GM12878 (cell line): ENCODE measurements at regions not wholly inside any gene's neighbourhood (a gene's known extent, or its start where the extent isn't known, plus 50 kb on each side); places are given as distances from the start of the nearest gene placed in this dataset.

Experiments
- ATAC-seq: fragments of 200-7000 bp; cut with Tn5 transposase; 3 replicates; pipeline ENCODE4 v1.9.1; 2020; ENCODE audit warnings: mild to moderate bottlenecking, moderate library complexity
- BruUV-seq: library from RNA; stranded (reverse); fragments of 400-500 nt; replicated peaks from 2 replicates; lab custom pipeline; 2021; lab: Mats Ljungman, UMichigan
- CTCF ChIA-PET: fragments of 300-600 bp; sonication (Branson Sonifier 250); formaldehyde crosslinking; extraction: SDS; loops from one replicate; lab custom pipeline; 2021; ENCODE audit warnings: inconsistent platforms; lab: Yijun Ruan, JAX
- POLR2A ChIA-PET: fragments of 350-600 bp; formaldehyde crosslinking; extraction: SDS; loops from one replicate; lab custom pipeline; 2021; ENCODE audit warnings: inconsistent platforms; lab: Charles Lee
- RAD21 ChIA-PET: fragments of 300-600 bp; sonication (Branson Sonifier 250); formaldehyde crosslinking; loops from one replicate; lab custom pipeline; 2023; ENCODE audit warnings: antibody characterized with exemption; ENCODE audit not compliant: unreplicated experiment; lab: Charles Lee
- SMC1A ChIA-PET: fragments of 300-600 bp; sonication (Branson Sonifier 250); formaldehyde crosslinking; loops from one replicate; lab custom pipeline; 2023; ENCODE audit not compliant: unreplicated experiment, uncharacterized antibody; lab: Charles Lee
- DNase-seq: peaks from one replicate; pipeline ENCODE4 v3.0.0-alpha.2; 2011; ENCODE audit warnings: low read depth, low spot score
- FAIRE-seq: peaks from 3 replicates; lab custom pipeline; 2011; peaks lifted over from hg19 to GRCh38; lab: Jason Lieb, UNC
- H2AFZ ChIP-seq: 2 replicates; pipeline ENCODE4 v1.6.0; 2011; ENCODE audit warnings: low read depth, low read length, control low read depth; ENCODE audit not compliant: control insufficient read depth
- H3K27ac ChIP-seq: 2 replicates; pipeline ENCODE4 v1.5.1; 2011; ENCODE audit warnings: control low read depth; ENCODE audit not compliant: control insufficient read depth, insufficient read depth
- H3K27me3 ChIP-seq, 2 experiments: replicated peaks in 1 of 2; 2 replicates each; pipeline versions ENCODE4 v1.6.0 to v1.6.1; 2011; ENCODE audit warnings: low read length in 1 of 2; ENCODE audit not compliant: control insufficient read depth in 2 of 2, insufficient read depth in 2 of 2
- H3K36me3 ChIP-seq, 2 experiments: 2 replicates each; pipeline ENCODE4 v1.5.1; 2011; ENCODE audit warnings: low read length in 1 of 2; ENCODE audit not compliant: control insufficient read depth in 2 of 2, insufficient read depth in 2 of 2
- H3K4me1 ChIP-seq: 2 replicates; pipeline ENCODE4 v1.6.1; 2011; ENCODE audit warnings: mild to moderate bottlenecking, low read length, moderate library complexity, mixed read lengths; ENCODE audit not compliant: control insufficient read depth, insufficient read depth
- H3K4me2 ChIP-seq: 2 replicates; pipeline ENCODE4 v1.6.0; 2011; ENCODE audit warnings: control low read depth; ENCODE audit not compliant: control insufficient read depth, insufficient read depth
- H3K4me3 ChIP-seq: fragments of 200-600 bp; sonication (generic); 2 replicates; pipeline ENCODE4 v1.5.1; 2016
- H3K79me2 ChIP-seq: 2 replicates; pipeline ENCODE4 v1.6.0; 2011; ENCODE audit warnings: low read length; ENCODE audit not compliant: control insufficient read depth, insufficient read depth
- H3K9ac ChIP-seq: 2 replicates; pipeline ENCODE4 v1.8.0; 2011; ENCODE audit warnings: low read length, control low read depth, mixed read lengths; ENCODE audit not compliant: control insufficient read depth, insufficient read depth
- H3K9me3 ChIP-seq: replicated peaks from 3 replicates; pipeline ENCODE4 v1.5.1; 2011; ENCODE audit warnings: mild to moderate bottlenecking, low read length; ENCODE audit not compliant: control insufficient read depth, insufficient read depth
- H4K20me1 ChIP-seq: 2 replicates; pipeline ENCODE4 v1.6.0; 2011; ENCODE audit not compliant: control insufficient read depth, insufficient read depth
- BACH1 ChIP-seq: fragments of 450-650 bp; IDR thresholded peaks from 2 replicates; pipeline ENCODE4 v1.6.1; 2017; ENCODE audit warnings: mild to moderate bottlenecking, borderline replicate concordance
- EZH2 ChIP-seq: IDR thresholded peaks from 2 replicates; pipeline ENCODE4 v1.6.1; 2012; ENCODE audit warnings: low read depth, mild to moderate bottlenecking, control low read depth, inconsistent platforms, low read length, borderline replicate concordance; ENCODE audit not compliant: control insufficient read depth
- FOS ChIP-seq: IDR thresholded peaks from 3 replicates; pipeline ENCODE4 v1.6.1; 2011; ENCODE audit warnings: borderline replicate concordance; ENCODE audit not compliant: insufficient read length; ENCODE audit errors: extremely low read depth
- FOXK2 ChIP-seq: fragments of 450-650 bp; IDR thresholded peaks from 2 replicates; pipeline ENCODE4 v1.6.1; 2017; ENCODE audit warnings: mild to moderate bottlenecking, moderate library complexity
- HCFC1 ChIP-seq: fragments of 150-350 bp; IDR thresholded peaks from 2 replicates; pipeline ENCODE4 v1.6.1; 2014; ENCODE audit warnings: low read length
- MTA3 ChIP-seq: IDR thresholded peaks from 2 replicates; pipeline ENCODE4 v1.6.1; 2012; ENCODE audit warnings: low read length, inconsistent platforms, borderline replicate concordance
- MYB ChIP-seq: fragments of 150-350 bp; IDR thresholded peaks from 2 replicates; pipeline ENCODE4 v1.6.1; 2014; ENCODE audit warnings: mild to moderate bottlenecking, low read depth, low read length, borderline replicate concordance
- NFXL1 ChIP-seq: fragments of 450-650 bp; IDR thresholded peaks from 2 replicates; pipeline ENCODE4 v1.6.1; 2017; ENCODE audit warnings: antibody characterized with exemption, mild to moderate bottlenecking, borderline replicate concordance
- PAX5 ChIP-seq: IDR thresholded peaks from 2 replicates; pipeline ENCODE4 v1.6.1; 2011; ENCODE audit warnings: low read depth, low read length, borderline replicate concordance
- PRDM15 ChIP-seq: fragments of 450-650 bp; formaldehyde crosslinking; IDR thresholded peaks from 2 replicates; pipeline ENCODE4 v1.4.0; 2020; ENCODE audit warnings: mild to moderate bottlenecking, moderate library complexity
- TAF1 ChIP-seq: IDR thresholded peaks from 2 replicates; pipeline ENCODE4 v1.6.1; 2011; ENCODE audit warnings: mild to moderate bottlenecking, low read depth, low read length, borderline replicate concordance
- WGBS: methylation state at CpG from one replicate; pipeline ENCODE4 v1.1.6; 2016; ENCODE audit warnings: low lambda C conversion rate; ENCODE audit not compliant: insufficient replicate concordance, insufficient coverage; ENCODE audit errors: missing lambda C conversion rate; 5-methylcytosine and 5-hydroxymethylcytosine counted together
- in situ Hi-C: fragments of 300-500 bp; cut with MboI; formaldehyde crosslinking; loops from 9 replicates; pipeline ENCODE4 v1.14.3; 2018; ENCODE audit warnings: mixed read lengths
- intact Hi-C: fragments of 100-400 bp; cut with micrococcal nuclease; formaldehyde crosslinking; loops from one replicate; pipeline ENCODE4 v1.14.2; 2022; ENCODE audit not compliant: unreplicated experiment
- TF ChIP-seq, protein P1 (sequence below): fragments of 450-650 bp; IDR thresholded peaks from 2 replicates; pipeline ENCODE4 v1.6.1; 2014; ENCODE audit warnings: mild to moderate bottlenecking
- TF ChIP-seq, protein P2 (sequence below): fragments of 450-650 bp; IDR thresholded peaks from 2 replicates; pipeline ENCODE4 v1.6.1; 2017; ENCODE audit warnings: mild to moderate bottlenecking, moderate library complexity
- TF ChIP-seq, protein P3 (sequence below): IDR thresholded peaks from 2 replicates; pipeline ENCODE4 v1.6.1; 2011; ENCODE audit warnings: borderline replicate concordance, low read depth, mild to moderate bottlenecking, moderate library complexity, mixed read lengths, low read length; ENCODE audit not compliant: insufficient read depth; ENCODE audit errors: extremely low read length

DNA sequence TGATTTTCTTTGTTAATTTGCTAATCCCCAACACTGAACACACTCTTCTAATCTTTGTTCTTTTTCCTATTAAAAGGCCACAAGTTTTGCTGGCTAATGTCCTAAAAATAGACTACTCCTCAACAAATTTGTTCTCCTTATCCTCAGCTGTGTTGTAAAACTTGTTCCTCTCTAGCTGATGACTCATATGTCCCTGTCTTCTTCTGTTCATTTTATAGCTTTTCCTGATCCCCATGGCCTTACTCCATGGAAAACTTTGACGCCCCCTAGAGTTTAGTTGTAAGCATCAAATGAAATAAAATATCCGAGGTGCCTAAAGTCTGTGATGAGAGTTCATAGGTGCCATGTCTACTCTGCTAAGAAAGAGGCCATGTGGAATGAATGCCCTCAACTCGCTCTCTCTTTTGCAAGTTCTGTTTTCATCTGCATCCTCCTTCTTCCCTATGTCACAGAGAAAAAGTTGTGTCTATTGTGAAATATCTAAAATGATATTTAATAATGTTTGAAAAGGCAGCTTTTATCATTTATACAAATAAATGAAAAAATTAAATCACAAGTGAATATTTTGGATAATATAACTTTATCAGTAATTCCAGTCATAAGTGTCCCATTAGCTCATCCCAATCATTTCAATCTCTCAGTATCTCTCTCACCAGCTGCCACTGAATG, 237.9 kb downstream of the IPO8 start:
- Histone ChIP-seq H3K79me2 (no peaks in the 10 kb centered on the region), H3K4me3 (no peak overlapping the region), H3K27ac (no peak overlapping the region), H3K4me1 (no peaks in the 10 kb centered on the region), H4K20me1 (no peaks in the 10 kb centered on the region), H3K9me3 (no peaks in the 10 kb centered on the region), H2AFZ (no peak overlapping the region), H3K4me2 (no peak overlapping the region), H3K27me3 (no peaks in the 10 kb centered on the region), H3K36me3 (no peaks in the 10 kb centered on the region), H3K9ac (no peak overlapping the region)
- BruUV-seq, result no TSS peak
- 18% methylated on average over 3 of the region's 3 CpGs for WGBS
- in situ Hi-C loops, result no loop called here
- ChIA-PET RAD21 (no interaction called here), POLR2A (interaction anchor here (0.6 kb wide), 1 partner anchor 497 kb away, joined by 4 read pairs; no protein-coding TSS in a partner anchor), SMC1A (interaction anchor here (1.4 kb wide), 1 partner anchor 937 kb away, joined by 4 read pairs; no protein-coding TSS in a partner anchor), CTCF (no interaction called here)
- intact Hi-C loops, result no loop called here
- no peak for FAIRE-seq
- DNase-seq, result no peak
- ATAC-seq, result no peak
- no peak for TF ChIP-seq FOXK2
- no peak for TF ChIP-seq MYB
- TF ChIP-seq FOS, result no peak
- no peak for TF ChIP-seq BACH1
- TF ChIP-seq, protein P1, sequence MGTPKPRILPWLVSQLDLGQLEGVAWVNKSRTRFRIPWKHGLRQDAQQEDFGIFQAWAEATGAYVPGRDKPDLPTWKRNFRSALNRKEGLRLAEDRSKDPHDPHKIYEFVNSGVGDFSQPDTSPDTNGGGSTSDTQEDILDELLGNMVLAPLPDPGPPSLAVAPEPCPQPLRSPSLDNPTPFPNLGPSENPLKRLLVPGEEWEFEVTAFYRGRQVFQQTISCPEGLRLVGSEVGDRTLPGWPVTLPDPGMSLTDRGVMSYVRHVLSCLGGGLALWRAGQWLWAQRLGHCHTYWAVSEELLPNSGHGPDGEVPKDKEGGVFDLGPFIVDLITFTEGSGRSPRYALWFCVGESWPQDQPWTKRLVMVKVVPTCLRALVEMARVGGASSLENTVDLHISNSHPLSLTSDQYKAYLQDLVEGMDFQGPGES, result no peak
- no peak for TF ChIP-seq PRDM15 (CRISPR knock-in tag)
- no peak for TF ChIP-seq HCFC1
- no peak for TF ChIP-seq NFXL1
- no peak for TF ChIP-seq MTA3
- TF ChIP-seq PAX5, result no peak
- TF ChIP-seq TAF1, result no peak
- TF ChIP-seq, protein P2, sequence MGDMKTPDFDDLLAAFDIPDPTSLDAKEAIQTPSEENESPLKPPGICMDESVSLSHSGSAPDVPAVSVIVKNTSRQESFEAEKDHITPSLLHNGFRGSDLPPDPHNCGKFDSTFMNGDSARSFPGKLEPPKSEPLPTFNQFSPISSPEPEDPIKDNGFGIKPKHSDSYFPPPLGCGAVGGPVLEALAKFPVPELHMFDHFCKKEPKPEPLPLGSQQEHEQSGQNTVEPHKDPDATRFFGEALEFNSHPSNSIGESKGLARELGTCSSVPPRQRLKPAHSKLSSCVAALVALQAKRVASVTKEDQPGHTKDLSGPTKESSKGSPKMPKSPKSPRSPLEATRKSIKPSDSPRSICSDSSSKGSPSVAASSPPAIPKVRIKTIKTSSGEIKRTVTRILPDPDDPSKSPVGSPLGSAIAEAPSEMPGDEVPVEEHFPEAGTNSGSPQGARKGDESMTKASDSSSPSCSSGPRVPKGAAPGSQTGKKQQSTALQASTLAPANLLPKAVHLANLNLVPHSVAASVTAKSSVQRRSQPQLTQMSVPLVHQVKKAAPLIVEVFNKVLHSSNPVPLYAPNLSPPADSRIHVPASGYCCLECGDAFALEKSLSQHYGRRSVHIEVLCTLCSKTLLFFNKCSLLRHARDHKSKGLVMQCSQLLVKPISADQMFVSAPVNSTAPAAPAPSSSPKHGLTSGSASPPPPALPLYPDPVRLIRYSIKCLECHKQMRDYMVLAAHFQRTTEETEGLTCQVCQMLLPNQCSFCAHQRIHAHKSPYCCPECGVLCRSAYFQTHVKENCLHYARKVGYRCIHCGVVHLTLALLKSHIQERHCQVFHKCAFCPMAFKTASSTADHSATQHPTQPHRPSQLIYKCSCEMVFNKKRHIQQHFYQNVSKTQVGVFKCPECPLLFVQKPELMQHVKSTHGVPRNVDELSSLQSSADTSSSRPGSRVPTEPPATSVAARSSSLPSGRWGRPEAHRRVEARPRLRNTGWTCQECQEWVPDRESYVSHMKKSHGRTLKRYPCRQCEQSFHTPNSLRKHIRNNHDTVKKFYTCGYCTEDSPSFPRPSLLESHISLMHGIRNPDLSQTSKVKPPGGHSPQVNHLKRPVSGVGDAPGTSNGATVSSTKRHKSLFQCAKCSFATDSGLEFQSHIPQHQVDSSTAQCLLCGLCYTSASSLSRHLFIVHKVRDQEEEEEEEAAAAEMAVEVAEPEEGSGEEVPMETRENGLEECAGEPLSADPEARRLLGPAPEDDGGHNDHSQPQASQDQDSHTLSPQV, result no peak
- TF ChIP-seq EZH2, result no peak
- TF ChIP-seq, protein P3, sequence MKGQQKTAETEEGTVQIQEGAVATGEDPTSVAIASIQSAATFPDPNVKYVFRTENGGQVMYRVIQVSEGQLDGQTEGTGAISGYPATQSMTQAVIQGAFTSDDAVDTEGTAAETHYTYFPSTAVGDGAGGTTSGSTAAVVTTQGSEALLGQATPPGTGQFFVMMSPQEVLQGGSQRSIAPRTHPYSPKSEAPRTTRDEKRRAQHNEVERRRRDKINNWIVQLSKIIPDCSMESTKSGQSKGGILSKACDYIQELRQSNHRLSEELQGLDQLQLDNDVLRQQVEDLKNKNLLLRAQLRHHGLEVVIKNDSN, result no peak
